Neuronal stem cell (in vitro differentiated cells): ENCODE measurements at regions not wholly inside any gene's neighbourhood (a gene's known extent, or its start where the extent isn't known, plus 50 kb on each side); places are given as distances from the start of the nearest gene placed in this dataset.
A peak's percentile ranks its signal among the peaks of the same experiment; 100 is the strongest.

Experiments used
- DNase-seq: peaks from one replicate; pipeline ENCODE4 v3.0.0-alpha.2; 2013; ENCODE audit warnings: low spot score
- H2AFZ ChIP-seq: one replicate; pipeline ENCODE4 v1.6.1; 2013; ENCODE audit warnings: mild to moderate bottlenecking, low read length, inconsistent platforms
- H2AK5ac ChIP-seq: 2 replicates; pipeline ENCODE4 v1.6.1; 2013; ENCODE audit warnings: low read depth, mild to moderate bottlenecking, inconsistent platforms, low read length, moderate library complexity, mixed read lengths
- H2BK120ac ChIP-seq: 2 replicates; pipeline ENCODE4 v1.6.1; 2013; ENCODE audit warnings: low read depth, mild to moderate bottlenecking, inconsistent platforms, low read length, moderate library complexity, mixed read lengths
- H2BK12ac ChIP-seq: one replicate; pipeline ENCODE4 v1.6.1; 2013; ENCODE audit warnings: low read length, inconsistent platforms
- H2BK15ac ChIP-seq: 2 replicates; pipeline ENCODE4 v1.6.1; 2013; ENCODE audit warnings: mild to moderate bottlenecking, low read length, inconsistent platforms, mixed read lengths
- H2BK5ac ChIP-seq: one replicate; pipeline ENCODE4 v1.6.1; 2013; ENCODE audit warnings: inconsistent platforms, mild to moderate bottlenecking, low read length, moderate library complexity
- H3K14ac ChIP-seq: one replicate; pipeline ENCODE4 v1.6.1; 2013; ENCODE audit warnings: low read length, inconsistent platforms
- H3K18ac ChIP-seq: 2 replicates; pipeline ENCODE4 v1.6.1; 2013; ENCODE audit warnings: low read length, inconsistent platforms
- H3K23ac ChIP-seq: 2 replicates; pipeline ENCODE4 v1.6.1; 2013; ENCODE audit warnings: low read depth, mild to moderate bottlenecking, mixed read lengths, low read length, inconsistent platforms; ENCODE audit not compliant: poor library complexity
- H3K27ac ChIP-seq: replicated peaks from 3 replicates; pipeline ENCODE4 v1.5.1; 2013; ENCODE audit warnings: low read length, inconsistent platforms
- H3K27me3 ChIP-seq, 3 experiments: 2 replicates each; pipeline ENCODE4 v1.6.1; 2013; ENCODE audit warnings: low read length in 3 of 3, mild to moderate bottlenecking in 2 of 3, inconsistent platforms in 1 of 3, low read depth in 1 of 3, mixed read lengths in 1 of 3, moderate library complexity in 1 of 3; ENCODE audit not compliant: control insufficient read depth in 3 of 3, insufficient read depth in 3 of 3
- H3K36me3 ChIP-seq, 2 donors: replicated peaks in 1 of 2; 2 replicates each; pipeline ENCODE4 v1.6.1; 2013; ENCODE audit warnings: low read length in 2 of 2; ENCODE audit not compliant: control insufficient read depth in 2 of 2, insufficient read depth in 2 of 2
- H3K4ac ChIP-seq: 2 replicates; pipeline ENCODE4 v1.6.1; 2013; ENCODE audit warnings: inconsistent platforms, mild to moderate bottlenecking, low read length, moderate library complexity
- H3K4me1 ChIP-seq, 2 donors: 1 replicate in 1 of 2; 2 replicates in 1 of 2; pipeline ENCODE4 v1.6.1; 2013; ENCODE audit warnings: low read length in 2 of 2, low read depth in 1 of 2; ENCODE audit not compliant: control insufficient read depth in 2 of 2, insufficient read depth in 1 of 2
- H3K4me2 ChIP-seq: one replicate; pipeline ENCODE4 v1.6.1; 2013; ENCODE audit warnings: mild to moderate bottlenecking, low read length, inconsistent platforms; ENCODE audit not compliant: insufficient read depth, poor library complexity, severe bottlenecking
- H3K4me3 ChIP-seq, 2 donors: 2 replicates each; pipeline ENCODE4 v1.5.1; 2013; ENCODE audit warnings: low read length in 2 of 2, mild to moderate bottlenecking in 2 of 2, inconsistent platforms in 1 of 2, moderate library complexity in 1 of 2
- H3K79me1 ChIP-seq: one replicate; pipeline ENCODE4 v1.6.1; 2013; ENCODE audit warnings: low read depth, mild to moderate bottlenecking, inconsistent platforms, low read length, moderate library complexity
- H3K9ac ChIP-seq: one replicate; pipeline ENCODE4 v1.6.1; 2013; ENCODE audit warnings: mild to moderate bottlenecking, low read depth, low read length, inconsistent platforms; ENCODE audit not compliant: poor library complexity
- H3K9me3 ChIP-seq, 2 donors: replicated peaks in 1 of 2; 2 replicates each; pipeline versions ENCODE3 to v1.6.1; 2013; ENCODE audit warnings: low read length in 2 of 2, mild to moderate bottlenecking in 2 of 2, inconsistent platforms in 1 of 2, low read depth in 1 of 2, mixed read lengths in 1 of 2, moderate library complexity in 1 of 2; ENCODE audit not compliant: control insufficient read depth in 2 of 2, insufficient read depth in 1 of 2
- H4K8ac ChIP-seq: one replicate; pipeline ENCODE4 v1.6.1; 2013; ENCODE audit warnings: low read depth, mild to moderate bottlenecking, inconsistent platforms, low read length, moderate library complexity
- H4K91ac ChIP-seq: one replicate; pipeline ENCODE4 v1.6.1; 2013; ENCODE audit warnings: low read length, low read depth, mild to moderate bottlenecking, inconsistent platforms; ENCODE audit not compliant: poor library complexity
- WGBS, 2 donors: extraction: QIAGEN DNeasy Blood & Tissue Kit; methylation state at CpG; one replicate each; pipeline ENCODE4 v1.1.7; 2013; ENCODE audit warnings: missing lambda C conversion rate in 2 of 2, mixed read lengths in 1 of 2; ENCODE audit not compliant: insufficient read length in 2 of 2, insufficient replicate concordance in 1 of 2; ENCODE audit errors: extremely low coverage in 2 of 2; 5-methylcytosine and 5-hydroxymethylcytosine counted together

DNA sequence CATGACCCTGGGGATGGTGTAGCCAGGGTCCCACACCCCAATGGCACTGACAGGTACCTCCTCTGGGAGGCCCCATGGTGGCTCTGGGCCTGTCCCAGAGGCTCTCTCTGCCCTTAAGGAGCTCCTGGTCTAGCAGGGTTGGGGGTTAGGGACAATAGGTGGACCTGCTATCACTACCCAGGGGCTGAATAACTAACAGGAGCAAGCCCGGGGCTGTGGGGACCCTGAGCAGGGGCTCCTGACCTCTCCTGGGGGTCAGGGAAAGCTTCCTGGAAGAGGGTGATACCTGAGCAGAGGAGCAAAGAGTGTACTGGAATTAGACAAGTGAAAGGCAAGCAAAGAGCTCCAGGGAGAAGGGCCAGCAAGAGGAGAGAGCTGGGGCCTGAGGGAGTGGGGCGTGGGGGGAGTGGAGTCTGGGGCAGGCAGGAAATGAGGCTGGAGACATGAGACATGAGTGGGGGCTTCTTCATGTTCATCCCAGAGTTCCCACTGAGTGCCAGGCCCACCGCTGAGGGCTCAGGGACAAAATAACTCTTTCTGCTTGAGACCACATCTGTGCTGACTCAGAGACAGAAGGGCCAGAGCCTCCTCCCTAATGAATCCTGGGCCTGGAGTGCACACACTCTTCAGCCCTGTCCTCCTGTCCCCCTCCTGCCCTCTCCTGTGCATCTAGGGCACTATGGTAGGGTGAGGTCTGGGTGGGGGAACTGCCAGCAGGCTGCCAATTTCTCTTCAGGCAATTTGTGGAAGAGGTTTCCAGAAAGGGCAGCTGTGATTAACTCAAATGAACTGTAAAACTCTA, 517.6 kb downstream of the PTPRU start:
- Histone ChIP-seq H2BK120ac (no peak overlapping the region), H3K4me1 (no peaks in the 10 kb centered on the region), H3K27me3 (no peaks in the 10 kb centered on the region), H3K9ac (no peak overlapping the region), H2AFZ (no peak overlapping the region), H3K18ac (peak overlapping the region; percentile 39), H3K4me3 (no peak overlapping the region), H3K14ac (no peak overlapping the region), H2AK5ac (no peak overlapping the region), H4K91ac (no peak overlapping the region), H3K9me3 (no peaks in the 10 kb centered on the region), H3K36me3 (no peaks in the 10 kb centered on the region), H3K27ac (no peak overlapping the region), H3K23ac (no peak overlapping the region), H4K8ac (no peak overlapping the region), H3K79me1 (no peaks in the 10 kb centered on the region), H2BK12ac (no peak overlapping the region), H2BK15ac (no peak overlapping the region), H2BK5ac (no peak overlapping the region), H3K4me2 (no peak overlapping the region), H3K4ac (no peak overlapping the region)
- WGBS, 2 donors: no CpG with 5 or more reads among the region's 3 CpGs
- no peak for DNase-seq

GRCh38 chr1:29753244-29753643, 516.9 kb downstream of the PTPRU start:
- WGBS, 2 donors: no CpG with 5 or more reads among the region's 1 CpG
- no peak overlapping the region for H2AK5ac ChIP-seq
- no peak overlapping the region for H4K8ac ChIP-seq
- no peak overlapping the region for H2BK15ac ChIP-seq
- H2BK12ac ChIP-seq: no peak overlapping the region
- H3K27ac ChIP-seq: no peak overlapping the region
- H3K4me1 ChIP-seq: no peaks in the 10 kb centered on the region
- H2AFZ ChIP-seq: no peak overlapping the region
- no peak overlapping the region for H3K14ac ChIP-seq
- no peaks in the 10 kb centered on the region for H3K36me3 ChIP-seq
- H3K23ac ChIP-seq: no peak overlapping the region
- no peak for DNase-seq
- no peaks in the 10 kb centered on the region for H3K27me3 ChIP-seq
- H3K18ac ChIP-seq: no peak overlapping the region
- H2BK120ac ChIP-seq: no peak overlapping the region
- no peak overlapping the region for H3K4me3 ChIP-seq
- no peak overlapping the region for H3K4me2 ChIP-seq
- no peak overlapping the region for H2BK5ac ChIP-seq
- no peak overlapping the region for H3K9ac ChIP-seq
- no peaks in the 10 kb centered on the region for H3K79me1 ChIP-seq
- H4K91ac ChIP-seq: no peak overlapping the region
- no peaks in the 10 kb centered on the region for H3K9me3 ChIP-seq
- no peak overlapping the region for H3K4ac ChIP-seq

DNA sequence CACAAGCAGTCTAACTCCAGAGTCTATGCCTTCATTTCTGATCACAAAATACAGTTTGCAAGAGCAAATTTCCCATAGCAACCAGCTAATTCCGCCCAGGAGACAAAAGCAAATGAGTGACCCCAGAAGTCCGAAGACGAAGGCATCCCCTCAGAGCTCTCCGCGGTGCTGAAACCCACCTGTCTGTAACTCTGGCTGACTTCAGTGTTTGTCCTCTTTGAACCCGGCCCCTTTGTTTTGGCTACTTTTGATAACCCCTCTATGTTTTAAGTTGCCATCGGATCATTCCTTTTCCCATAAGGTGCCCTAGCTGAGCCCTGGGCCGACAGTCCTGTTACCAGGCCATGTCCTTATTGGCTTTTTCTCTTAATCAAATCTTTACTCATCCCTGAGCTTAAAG, 515.8 kb downstream of the PTPRU start:
- Histone ChIP-seq H2BK12ac (no peak overlapping the region), H3K36me3 (no peaks in the 10 kb centered on the region), H4K8ac (no peak overlapping the region), H3K14ac (no peak overlapping the region), H3K18ac (no peak overlapping the region), H2AK5ac (no peak overlapping the region), H3K4me1 (no peaks in the 10 kb centered on the region), H2AFZ (no peak overlapping the region), H3K9me3 (no peaks in the 10 kb centered on the region), H3K4me2 (no peak overlapping the region), H2BK15ac (no peak overlapping the region), H3K4me3 (no peak overlapping the region), H2BK120ac (no peak overlapping the region), H3K4ac (no peak overlapping the region), H3K79me1 (no peaks in the 10 kb centered on the region), H3K27me3 (no peaks in the 10 kb centered on the region), H2BK5ac (no peak overlapping the region), H3K27ac (no peak overlapping the region), H4K91ac (no peak overlapping the region), H3K9ac (no peak overlapping the region), H3K23ac (no peak overlapping the region)
- no CpG with 5 or more reads among the region's 8 CpGs for WGBS, 2 donors
- peak; percentile 39 for DNase-seq

- no peak for DNase-seq
- no peak overlapping the region for H4K91ac ChIP-seq
- no peak overlapping the region for H2BK120ac ChIP-seq
- H3K27me3 ChIP-seq: no peaks in the 10 kb centered on the region
- H2BK15ac ChIP-seq: no peak overlapping the region
- H3K9ac ChIP-seq: no peak overlapping the region
- H2BK5ac ChIP-seq: no peak overlapping the region
- H3K4me1 ChIP-seq: no peaks in the 10 kb centered on the region
- no peaks in the 10 kb centered on the region for H3K9me3 ChIP-seq
- H3K36me3 ChIP-seq: no peaks in the 10 kb centered on the region
- no peak overlapping the region for H2BK12ac ChIP-seq
- H4K8ac ChIP-seq: no peak overlapping the region
- no peaks in the 10 kb centered on the region for H3K79me1 ChIP-seq
- H3K27ac ChIP-seq: no peak overlapping the region
- no peak overlapping the region for H3K14ac ChIP-seq
- no peak overlapping the region for H3K23ac ChIP-seq
- H2AFZ ChIP-seq: no peak overlapping the region
- H2AK5ac ChIP-seq: no peak overlapping the region
- WGBS, 2 donors: no CpG with 5 or more reads among the region's 6 CpGs
- H3K4me3 ChIP-seq: no peak overlapping the region
- no peak overlapping the region for H3K4ac ChIP-seq
- H3K18ac ChIP-seq: no peak overlapping the region
- H3K4me2 ChIP-seq: no peak overlapping the region
These were observed 513.0 kb downstream of the PTPRU start for GRCh38 chr1:29749024-29749945.
